ENCODE measurements at regions not wholly inside any gene's neighbourhood (a gene's known extent, or its start where the extent isn't known, plus 50 kb on each side); places are given as distances from the start of the nearest gene placed in this dataset.

- no peak for DNase-seq (ENCODE audit: low spot score)
- TF ChIP-seq, protein P1, sequence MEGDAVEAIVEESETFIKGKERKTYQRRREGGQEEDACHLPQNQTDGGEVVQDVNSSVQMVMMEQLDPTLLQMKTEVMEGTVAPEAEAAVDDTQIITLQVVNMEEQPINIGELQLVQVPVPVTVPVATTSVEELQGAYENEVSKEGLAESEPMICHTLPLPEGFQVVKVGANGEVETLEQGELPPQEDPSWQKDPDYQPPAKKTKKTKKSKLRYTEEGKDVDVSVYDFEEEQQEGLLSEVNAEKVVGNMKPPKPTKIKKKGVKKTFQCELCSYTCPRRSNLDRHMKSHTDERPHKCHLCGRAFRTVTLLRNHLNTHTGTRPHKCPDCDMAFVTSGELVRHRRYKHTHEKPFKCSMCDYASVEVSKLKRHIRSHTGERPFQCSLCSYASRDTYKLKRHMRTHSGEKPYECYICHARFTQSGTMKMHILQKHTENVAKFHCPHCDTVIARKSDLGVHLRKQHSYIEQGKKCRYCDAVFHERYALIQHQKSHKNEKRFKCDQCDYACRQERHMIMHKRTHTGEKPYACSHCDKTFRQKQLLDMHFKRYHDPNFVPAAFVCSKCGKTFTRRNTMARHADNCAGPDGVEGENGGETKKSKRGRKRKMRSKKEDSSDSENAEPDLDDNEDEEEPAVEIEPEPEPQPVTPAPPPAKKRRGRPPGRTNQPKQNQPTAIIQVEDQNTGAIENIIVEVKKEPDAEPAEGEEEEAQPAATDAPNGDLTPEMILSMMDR (IDR thresholded peaks at IDR 0.05; ENCODE audit: extremely low read depth, missing control alignments), result no peak
Observed at GRCh38 chr7:26614503-26614902, 249.9 kb downstream of the SKAP2 start.

- TF ChIP-seq, protein P1 (IDR thresholded peaks at IDR 0.05; ENCODE audit: extremely low read depth, missing control alignments), result no peak
- no peak for DNase-seq (ENCODE audit: low spot score)
Observed at GRCh38 chr7:26616235-26616634, 248.2 kb downstream of the SKAP2 start.

DNA sequence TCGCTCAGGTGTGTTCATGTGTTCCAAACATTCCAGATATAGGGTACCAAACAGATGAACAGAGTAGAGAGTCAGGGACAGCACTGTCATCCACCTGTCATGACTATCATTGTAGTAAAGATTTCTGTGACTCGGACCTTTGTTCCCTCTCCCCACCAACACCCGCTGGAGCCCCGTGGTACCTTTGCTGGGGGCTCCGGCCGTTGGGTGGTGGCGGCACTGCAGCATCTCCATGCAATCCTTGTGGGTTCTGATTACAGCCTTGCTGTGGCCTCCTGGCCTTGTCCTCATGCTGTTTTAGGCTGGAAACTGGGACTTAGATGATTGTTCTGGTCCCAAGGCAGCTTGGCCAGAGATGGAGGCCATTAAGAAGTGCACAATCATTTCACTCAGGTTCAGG, 247.3 kb downstream of the SKAP2 start:
- TF ChIP-seq, protein P1 (IDR thresholded peaks at IDR 0.05; ENCODE audit: extremely low read depth, missing control alignments), result no peak
- DNase-seq (ENCODE audit: low spot score), result no peak
